ENCODE measurements at regions not wholly inside any gene's neighbourhood (a gene's known extent, or its start where the extent isn't known, plus 50 kb on each side); places are given as distances from the start of the nearest gene placed in this dataset.
A peak's percentile ranks its signal among the peaks of the same experiment; 100 is the strongest.

GRCh38 chr2:75428060-75428459, 132.7 kb downstream of the EVA1A start:
- Histone ChIP-seq H3K4me3 (ENCODE audit: low read depth, low read length) (no peak overlapping the region), H3K27me3 (ENCODE audit: control insufficient read depth, insufficient read depth, low read length) (peaks cover 2% of the 10 kb centered on the region; the same call in 1 of the 2 replicates), H3K36me3 (ENCODE audit: control insufficient read depth, insufficient read depth, low read length) (no peaks in the 10 kb centered on the region)
- CTCF ChIA-PET: no interaction called here
- TF ChIP-seq CTCF (IDR thresholded peaks at IDR 0.05; ENCODE audit: insufficient read depth, low read depth, low read length): no peak
- no peak for DNase-seq (ENCODE audit: low read depth)
- POLR2A ChIA-PET: no interaction called here

- DNase-seq (ENCODE audit: low read depth): no peak
- Histone ChIP-seq H3K4me3 (ENCODE audit: low read depth, low read length) (no peak overlapping the region), H3K36me3 (ENCODE audit: control insufficient read depth, insufficient read depth, low read length) (no peaks in the 10 kb centered on the region), H3K27me3 (ENCODE audit: control insufficient read depth, insufficient read depth, low read length) (peaks cover 11% of the 10 kb centered on the region)
- POLR2A ChIA-PET: no interaction called here
- 0 out of 2 replicates have a peak, but pooled peaks have one; percentile 10 for TF ChIP-seq CTCF (IDR thresholded peaks at IDR 0.05; ENCODE audit: insufficient read depth, low read depth, low read length)
- CTCF ChIA-PET: no interaction called here
Observed at GRCh38 chr2:75424936-75425619, 135.7 kb downstream of the EVA1A start.

GRCh38 chr2:75421986-75422385, 138.8 kb downstream of the EVA1A start:
- Histone ChIP-seq H3K4me3 (ENCODE audit: low read depth, low read length) (no peak overlapping the region), H3K36me3 (ENCODE audit: control insufficient read depth, insufficient read depth, low read length) (no peaks in the 10 kb centered on the region), H3K27me3 (ENCODE audit: control insufficient read depth, insufficient read depth, low read length) (peaks cover 12% of the 10 kb centered on the region)
- CTCF ChIA-PET: no interaction called here
- POLR2A ChIA-PET: no interaction called here
- no peak for TF ChIP-seq CTCF (IDR thresholded peaks at IDR 0.05; ENCODE audit: insufficient read depth, low read depth, low read length)
- no peak for DNase-seq (ENCODE audit: low read depth)

GRCh38 chr2:75416420-75417342, 144.1 kb downstream of the EVA1A start:
- ChIA-PET POLR2A (no interaction called here), CTCF (no interaction called here)
- no peak for TF ChIP-seq CTCF (IDR thresholded peaks at IDR 0.05; ENCODE audit: insufficient read depth, low read depth, low read length)
- Histone ChIP-seq H3K27me3 (ENCODE audit: control insufficient read depth, insufficient read depth, low read length) (peaks cover 13% of the 10 kb centered on the region), H3K4me3 (ENCODE audit: low read depth, low read length) (no peak overlapping the region), H3K36me3 (ENCODE audit: control insufficient read depth, insufficient read depth, low read length) (no peaks in the 10 kb centered on the region)
- DNase-seq (ENCODE audit: low read depth): no peak

GRCh38 chr2:75415731-75416130, 145.0 kb downstream of the EVA1A start:
- ChIA-PET CTCF (interaction anchor here (1.7 to 2.1 kb wide), 3 partner anchors 11 to 358 kb away, joined by 4 to 8 read pairs (median 7); partner anchors contain the start of gene TACR1), POLR2A (no interaction called here)
- H3K4me3 ChIP-seq (ENCODE audit: low read depth, low read length): no peak overlapping the region
- no peak for TF ChIP-seq CTCF (IDR thresholded peaks at IDR 0.05; ENCODE audit: insufficient read depth, low read depth, low read length)
- peaks cover 9% of the 10 kb centered on the region for H3K27me3 ChIP-seq (ENCODE audit: control insufficient read depth, insufficient read depth, low read length)
- no peaks in the 10 kb centered on the region for H3K36me3 ChIP-seq (ENCODE audit: control insufficient read depth, insufficient read depth, low read length)
- DNase-seq (ENCODE audit: low read depth): no peak
